H1 (cell line): ENCODE measurements at regions not wholly inside any gene's neighbourhood (a gene's known extent, or its start where the extent isn't known, plus 50 kb on each side); places are given as distances from the start of the nearest gene placed in this dataset.

Source experiments
- CTCF ChIA-PET: fragments of 300-600 bp; sonication (Branson Sonifier 250); formaldehyde crosslinking; loops from one replicate; lab custom pipeline; 2021; ENCODE audit not compliant: partially characterized antibody; lab: Charles Lee
- POLR2A ChIA-PET: fragments of 300-600 bp; sonication (Branson Sonifier 250); formaldehyde crosslinking; loops from one replicate; lab custom pipeline; 2021; ENCODE audit warnings: inconsistent platforms; ENCODE audit not compliant: partially characterized antibody; lab: Charles Lee
- DNase-seq, 2 experiments: peaks; one replicate each; pipeline versions ENCODE4 v3.0.0 to v3.0.0-alpha.2; 2010 to 2022; ENCODE audit warnings: low spot score in 2 of 2, low read depth in 1 of 2, mixed read lengths in 1 of 2
- FAIRE-seq: peaks from 2 replicates; lab custom pipeline; 2011; peaks lifted over from hg19 to GRCh38; lab: Jason Lieb, UNC
- H2AFZ ChIP-seq: 2 replicates; pipeline ENCODE4 v1.8.1; 2012; ENCODE audit warnings: low read length, inconsistent platforms
- H2AK5ac ChIP-seq: 2 replicates; pipeline ENCODE4 v1.6.1; 2013; ENCODE audit warnings: low read depth, low read length
- H2BK120ac ChIP-seq: replicated peaks from 2 replicates; pipeline ENCODE3; 2013; ENCODE audit warnings: low read depth, low read length, inconsistent platforms
- H2BK12ac ChIP-seq: 2 replicates; pipeline ENCODE4 v1.6.1; 2013; ENCODE audit warnings: low read depth, low read length
- H2BK15ac ChIP-seq: 2 replicates; pipeline ENCODE4 v1.6.1; 2013; ENCODE audit warnings: low read length
- H2BK20ac ChIP-seq: 2 replicates; pipeline ENCODE4 v1.6.1; 2013; ENCODE audit warnings: low read length
- H2BK5ac ChIP-seq: 2 replicates; pipeline ENCODE4 v1.6.1; 2013; ENCODE audit warnings: low read depth, low read length
- H3K14ac ChIP-seq: 2 replicates; pipeline ENCODE4 v1.6.1; 2013; ENCODE audit warnings: inconsistent platforms; ENCODE audit not compliant: insufficient read length
- H3K18ac ChIP-seq: 2 replicates; pipeline ENCODE4 v1.6.1; 2013; ENCODE audit warnings: low read length; ENCODE audit errors: extremely low read depth
- H3K23ac ChIP-seq: 2 replicates; pipeline ENCODE4 v1.6.1; 2013; ENCODE audit warnings: inconsistent platforms; ENCODE audit not compliant: insufficient read length
- H3K23me2 ChIP-seq: 2 replicates; pipeline ENCODE4 v1.6.1; 2013; ENCODE audit warnings: low read depth, low read length
- H3K27ac ChIP-seq: 2 replicates; pipeline ENCODE4 v1.6.1; 2011; ENCODE audit warnings: low read depth, low read length, inconsistent platforms
- H3K27me3 ChIP-seq, 4 experiments: replicated peaks in 1 of 4; 1 replicate in 1 of 4; 2 replicates in 3 of 4; pipeline versions ENCODE4 v1.6.1 to v1.8.1; 2011 to 2013; ENCODE audit warnings: low read length in 3 of 4, mild to moderate bottlenecking in 3 of 4, inconsistent platforms in 2 of 4, mixed read lengths in 2 of 4, moderate library complexity in 1 of 4; ENCODE audit not compliant: control insufficient read depth in 3 of 4, insufficient read depth in 3 of 4; ENCODE audit errors: extremely low read depth in 1 of 4
- H3K36me3 ChIP-seq, 4 experiments: 2 replicates each; pipeline versions ENCODE4 v1.6.1 to v1.8.1; 2011 to 2013; ENCODE audit warnings: mild to moderate bottlenecking in 4 of 4, low read length in 3 of 4, moderate library complexity in 2 of 4, control low read depth in 1 of 4, inconsistent platforms in 1 of 4; ENCODE audit not compliant: insufficient read depth in 4 of 4, control insufficient read depth in 2 of 4
- H3K4ac ChIP-seq: replicated peaks from 2 replicates; pipeline ENCODE3; 2013; ENCODE audit warnings: low read length, low read depth, mixed read lengths, inconsistent platforms; ENCODE audit not compliant: insufficient read length
- H3K4me1 ChIP-seq, 4 experiments: replicated peaks in 1 of 4; 1 replicate in 1 of 4; 2 replicates in 3 of 4; pipeline versions ENCODE4 v1.6.1 to v1.8.1; 2011 to 2013; ENCODE audit warnings: low read length in 3 of 4, inconsistent platforms in 2 of 4, mixed read lengths in 1 of 4; ENCODE audit not compliant: insufficient read depth in 4 of 4, control insufficient read depth in 3 of 4
- H3K4me2 ChIP-seq, 2 experiments: 2 replicates each; pipeline versions ENCODE4 v1.6.1 to v1.8.1; 2011 to 2013; ENCODE audit warnings: low read depth in 2 of 2, low read length in 2 of 2, control low read depth in 1 of 2, inconsistent platforms in 1 of 2, mild to moderate bottlenecking in 1 of 2; ENCODE audit not compliant: insufficient read depth in 1 of 2
- H3K4me3 ChIP-seq, 4 experiments: fragments of 200-600, 300-600 bp in 1 of 4; sonication (generic), shearing (Covaris generic), sonication (Bioruptor Twin) in 1 of 4; 2 replicates each; pipeline versions ENCODE4 v1.5.1 to v1.8.1; 2011 to 2016; ENCODE audit warnings: low read length in 4 of 4, low read depth in 3 of 4, control low read depth in 2 of 4, inconsistent platforms in 2 of 4, mild to moderate bottlenecking in 2 of 4, mixed read lengths in 1 of 4, moderate library complexity in 1 of 4; ENCODE audit not compliant: insufficient read depth in 2 of 4; ENCODE audit errors: extremely low read depth in 1 of 4
- H3K56ac ChIP-seq: replicated peaks from 2 replicates; pipeline ENCODE3; 2013; ENCODE audit warnings: low read depth, mild to moderate bottlenecking, mixed read lengths, low read length, inconsistent platforms; ENCODE audit not compliant: insufficient read length
- H3K79me1 ChIP-seq: 2 replicates; pipeline ENCODE4 v1.6.1; 2013; ENCODE audit warnings: low read depth, low read length, control low read depth
- H3K79me2 ChIP-seq, 2 experiments: 2 replicates each; pipeline versions ENCODE4 v1.6.1 to v1.8.1; 2012 to 2013; ENCODE audit warnings: low read length in 2 of 2, mild to moderate bottlenecking in 2 of 2, inconsistent platforms in 1 of 2; ENCODE audit not compliant: insufficient read depth in 2 of 2, control insufficient read depth in 1 of 2
- H3K9ac ChIP-seq, 4 experiments: replicated peaks in 1 of 4; 1 replicate in 1 of 4; 2 replicates in 3 of 4; pipeline versions ENCODE4 v1.6.1 to v1.8.1; 2011 to 2013; ENCODE audit warnings: low read depth in 3 of 4, low read length in 3 of 4, control low read depth in 2 of 4, mild to moderate bottlenecking in 2 of 4, moderate library complexity in 2 of 4, inconsistent platforms in 1 of 4; ENCODE audit errors: extremely low read depth in 1 of 4
- H3K9me3 ChIP-seq, 2 experiments: 2 replicates each; pipeline versions ENCODE4 v1.6.1 to v1.8.1; 2012 to 2013; ENCODE audit warnings: mild to moderate bottlenecking in 2 of 2, moderate library complexity in 2 of 2, control low read depth in 1 of 2, inconsistent platforms in 1 of 2, low read depth in 1 of 2, low read length in 1 of 2, mixed read lengths in 1 of 2; ENCODE audit not compliant: insufficient read depth in 2 of 2
- H4K20me1 ChIP-seq, 2 experiments: replicated peaks in 1 of 2; 2 replicates each; pipeline versions ENCODE3 to v1.8.1; 2011 to 2013; ENCODE audit warnings: inconsistent platforms in 2 of 2, low read length in 2 of 2, mild to moderate bottlenecking in 1 of 2; ENCODE audit not compliant: insufficient read depth in 2 of 2, control insufficient read depth in 1 of 2
- H4K5ac ChIP-seq: 2 replicates; pipeline ENCODE4 v1.6.1; 2013; ENCODE audit warnings: low read length, low read depth, mixed read lengths, inconsistent platforms; ENCODE audit not compliant: insufficient read length
- H4K8ac ChIP-seq: 2 replicates; pipeline ENCODE4 v1.8.0; 2013; ENCODE audit warnings: mild to moderate bottlenecking, moderate library complexity, low read length, inconsistent platforms; ENCODE audit not compliant: insufficient read depth; ENCODE audit errors: extremely low read depth
- H4K91ac ChIP-seq: replicated peaks from 2 replicates; pipeline ENCODE3; 2013; ENCODE audit warnings: low read length, mixed read lengths, inconsistent platforms; ENCODE audit not compliant: insufficient read length
- ZNF274 ChIP-seq: IDR thresholded peaks from 2 replicates; pipeline ENCODE4 v1.7.0; 2012; ENCODE audit warnings: low read length, borderline replicate concordance; ENCODE audit errors: extremely low read depth
- WGBS, 2 experiments: shearing (Covaris generic) in 1 of 2; methylation state at CpG; one replicate each; pipeline versions ENCODE4 v1.1.6 to v1.1.7; 2013 to 2015; ENCODE audit warnings: low lambda C conversion rate in 2 of 2, mixed read lengths in 2 of 2, inconsistent platforms in 1 of 2, low coverage in 1 of 2, missing lambda C conversion rate in 1 of 2; ENCODE audit not compliant: insufficient replicate concordance in 2 of 2, insufficient coverage in 1 of 2, insufficient read length in 1 of 2; ENCODE audit errors: extremely low coverage in 1 of 2, missing lambda C conversion rate in 1 of 2; 5-methylcytosine and 5-hydroxymethylcytosine counted together

DNA sequence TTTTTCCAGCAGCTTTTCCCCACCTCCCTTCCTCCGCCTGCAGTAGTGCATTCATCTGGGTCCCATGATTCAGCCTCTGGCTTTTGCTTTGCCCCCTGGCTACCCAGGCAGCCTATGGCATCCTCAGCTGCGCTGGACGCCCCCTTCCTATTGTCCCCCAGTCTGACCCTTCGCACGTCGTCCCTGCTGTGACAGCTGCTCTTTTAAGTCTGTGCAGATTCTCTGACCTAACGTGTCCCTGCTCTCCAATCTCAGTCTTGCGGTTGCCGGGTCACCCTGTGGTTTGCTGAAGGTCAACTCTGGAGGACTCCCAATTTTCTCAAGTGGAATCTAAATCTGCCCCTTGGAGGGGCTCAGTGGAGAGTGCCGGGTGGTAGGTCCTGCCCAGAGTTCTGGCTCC lies 294.3 kb downstream of the CDC5L start:
- Histone ChIP-seq H2BK15ac (no peak overlapping the region), H2AK5ac (no peak overlapping the region), H3K36me3 (no peaks in the 10 kb centered on the region), H3K79me1 (no peaks in the 10 kb centered on the region), H3K27ac (no peak overlapping the region), H2BK5ac (no peak overlapping the region), H3K14ac (no peak overlapping the region), H3K9me3 (no peaks in the 10 kb centered on the region; a peak in 1 of 4 replicates), H3K23ac (no peak overlapping the region), H3K9ac (no peak overlapping the region), H3K4ac (no peak overlapping the region), H2BK120ac (no peak overlapping the region), H2BK12ac (peak overlapping the region; percentile 75; the same call in 1 of the 2 replicates), H3K4me1 (no peaks in the 10 kb centered on the region), H4K8ac (no peak overlapping the region), H4K20me1 (no peaks in the 10 kb centered on the region), H2BK20ac (0 out of 2 replicates have a peak overlapping the region, but pooled peaks have one; percentile 75), H3K79me2 (no peaks in the 10 kb centered on the region), H3K4me3 (no peak overlapping the region), H3K18ac (peak overlapping the region; percentile 87; the same call in 1 of the 2 replicates), H4K5ac (no peak overlapping the region), H3K23me2 (no peaks in the 10 kb centered on the region), H3K27me3 (no peaks in the 10 kb centered on the region), H3K4me2 (no peak overlapping the region), H3K56ac (no peak overlapping the region), H4K91ac (no peak overlapping the region), H2AFZ (no peak overlapping the region)
- DNase-seq (peak in 1 of 2 experiments; percentile 41), FAIRE-seq (no peak)
- WGBS, 2 experiments, result 92% methylated on average over 10 of the region's 10 CpGs; no CpG with 5 or more reads in 1 of the 2 experiments
- POLR2A ChIA-PET, result no interaction called here
- CTCF ChIA-PET, result interaction anchor here (0.9 to 2.1 kb wide), 4 partner anchors 10 to 71 kb away, joined by 3 to 7 read pairs (median 4); no protein-coding TSS in a partner anchor
- TF ChIP-seq ZNF274, result no peak
